ENCODE measurements at regions not wholly inside any gene's neighbourhood (a gene's known extent, or its start where the extent isn't known, plus 50 kb on each side); places are given as distances from the start of the nearest gene placed in this dataset.
"Not testable (repeated sequence)": the region's sequence is repeated elsewhere in the genome, so short reads cannot be mapped to it uniquely, and the experiment has no call there.

- no peak for DNase-seq
- Histone ChIP-seq H3K27me3 (no peaks in the 10 kb centered on the region), H3K4me3 (ENCODE audit: low read depth, low read length) (no peak overlapping the region), H3K4me1 (no peaks in the 10 kb centered on the region), H3K36me3 (no peaks in the 10 kb centered on the region), H3K9me3 (no peaks in the 10 kb centered on the region)
- no peak for TF ChIP-seq CTCF (IDR thresholded peaks at IDR 0.05; ENCODE audit: low read depth, low read length)
These were observed 215.5 kb upstream of the TNC start for GRCh38 chr9:115333277-115334070.

- H3K9me3 ChIP-seq: no peaks in the 10 kb centered on the region
- no peaks in the 10 kb centered on the region for H3K36me3 ChIP-seq
- no peaks in the 10 kb centered on the region for H3K27me3 ChIP-seq
- no peak overlapping the region for H3K4me3 ChIP-seq (ENCODE audit: low read depth, low read length)
- TF ChIP-seq CTCF (IDR thresholded peaks at IDR 0.05; ENCODE audit: low read depth, low read length): no peak
- no peak for DNase-seq
- H3K4me1 ChIP-seq: no peaks in the 10 kb centered on the region
These were observed 217.5 kb upstream of the TNC start for GRCh38 chr9:115335439-115335838.

- DNase-seq: no peak
- TF ChIP-seq CTCF (IDR thresholded peaks at IDR 0.05; ENCODE audit: low read depth, low read length): no peak
- H3K36me3 ChIP-seq: no peaks in the 10 kb centered on the region
These were observed 222.4 kb upstream of the TNC start for GRCh38 chr9:115340314-115340713.

GRCh38 chr9:115341426-115341825, 223.5 kb upstream of the TNC start:
- TF ChIP-seq CTCF (IDR thresholded peaks at IDR 0.05; ENCODE audit: low read depth, low read length): no peak
- H3K9me3 ChIP-seq: no peaks in the 10 kb centered on the region; the same call in 1 of the 2 replicates

More at GRCh38 chr9:115340314-115340713, 222.4 kb upstream of the TNC start:
- no peaks in the 10 kb centered on the region for H3K27me3 ChIP-seq
- H3K4me3 ChIP-seq (ENCODE audit: low read depth, low read length): no peak overlapping the region
- no peaks in the 10 kb centered on the region; the same call in 1 of the 2 replicates for H3K9me3 ChIP-seq
- H3K4me1 ChIP-seq: no peaks in the 10 kb centered on the region

GRCh38 chr9:115347776-115348175, 229.8 kb upstream of the TNC start:
- H3K9me3 ChIP-seq; H3K4me1 ChIP-seq; H3K36me3 ChIP-seq; DNase-seq; H3K27me3 ChIP-seq; H3K4me3 ChIP-seq (ENCODE audit: low read depth, low read length): not testable (repeated sequence)

More at GRCh38 chr9:115341426-115341825, 223.5 kb upstream of the TNC start:
- Histone ChIP-seq H3K4me1 (no peaks in the 10 kb centered on the region), H3K27me3 (no peaks in the 10 kb centered on the region), H3K36me3 (no peaks in the 10 kb centered on the region), H3K4me3 (ENCODE audit: low read depth, low read length) (no peak overlapping the region)
- no peak for DNase-seq

GRCh38 chr9:115348936-115349335, 231.0 kb upstream of the TNC start:
- H3K9me3 ChIP-seq; H3K4me3 ChIP-seq (ENCODE audit: low read depth, low read length); DNase-seq; H3K36me3 ChIP-seq; H3K27me3 ChIP-seq; H3K4me1 ChIP-seq: not testable (repeated sequence)

- Histone ChIP-seq H3K36me3 (no peaks in the 10 kb centered on the region), H3K27me3 (no peaks in the 10 kb centered on the region), H3K4me1 (no peaks in the 10 kb centered on the region), H3K4me3 (ENCODE audit: low read depth, low read length) (no peak overlapping the region), H3K9me3 (no peaks in the 10 kb centered on the region)
- no peak for TF ChIP-seq CTCF (IDR thresholded peaks at IDR 0.05; ENCODE audit: low read depth, low read length)
- no peak for DNase-seq
These were observed 231.6 kb upstream of the TNC start for GRCh38 chr9:115349542-115349941.
